Ishikawa (cell line): ENCODE measurements at regions not wholly inside any gene's neighbourhood (a gene's known extent, or its start where the extent isn't known, plus 50 kb on each side); places are given as distances from the start of the nearest gene placed in this dataset.
A peak's percentile ranks its signal among the peaks of the same experiment; 100 is the strongest.

Experiments used
- CEBPB ChIP-seq: IDR thresholded peaks from 2 replicates; pipeline ENCODE4 v1.6.1; 2012
- CREB1 ChIP-seq: IDR thresholded peaks from 2 replicates; pipeline ENCODE4 v1.6.1; 2012; ENCODE audit warnings: low read depth
- EGR1 ChIP-seq: IDR thresholded peaks from 2 replicates; pipeline ENCODE4 v1.6.1; 2012
- EP300 ChIP-seq: IDR thresholded peaks from 2 replicates; pipeline ENCODE4 v1.6.1; 2012; ENCODE audit warnings: borderline replicate concordance
- FOXM1 ChIP-seq: IDR thresholded peaks from 2 replicates; pipeline ENCODE4 v1.6.1; 2012; ENCODE audit warnings: low read depth, borderline replicate concordance
- NFIC ChIP-seq: IDR thresholded peaks from 2 replicates; pipeline ENCODE4 v1.6.1; 2012
- RAD21 ChIP-seq: IDR thresholded peaks from 2 replicates; pipeline ENCODE4 v1.6.1; 2012; ENCODE audit warnings: low read depth
- TAF1 ChIP-seq: IDR thresholded peaks from 2 replicates; pipeline ENCODE4 v1.6.1; 2012; ENCODE audit warnings: low read depth, mild to moderate bottlenecking
- TCF12 ChIP-seq: IDR thresholded peaks from 2 replicates; pipeline ENCODE4 v1.6.1; 2012; ENCODE audit warnings: low read depth
- TEAD4 ChIP-seq: IDR thresholded peaks from 2 replicates; pipeline ENCODE4 v1.6.1; 2012
- YY1 ChIP-seq: IDR thresholded peaks from 2 replicates; pipeline ENCODE4 v1.6.1; 2012; ENCODE audit warnings: low read depth
- ZBTB7A ChIP-seq: IDR thresholded peaks from 2 replicates; pipeline ENCODE4 v1.6.1; 2012; ENCODE audit warnings: low read depth
- TF ChIP-seq, protein P1 (sequence below): IDR thresholded peaks from 2 replicates; pipeline ENCODE4 v1.6.1; 2012; ENCODE audit warnings: low read depth, mild to moderate bottlenecking
- TF ChIP-seq, protein P2 (sequence below): IDR thresholded peaks from 2 replicates; pipeline ENCODE4 v1.6.1; 2012
- TF ChIP-seq, protein P3 (sequence below): IDR thresholded peaks from 2 replicates; pipeline ENCODE4 v1.6.1; 2012

DNA sequence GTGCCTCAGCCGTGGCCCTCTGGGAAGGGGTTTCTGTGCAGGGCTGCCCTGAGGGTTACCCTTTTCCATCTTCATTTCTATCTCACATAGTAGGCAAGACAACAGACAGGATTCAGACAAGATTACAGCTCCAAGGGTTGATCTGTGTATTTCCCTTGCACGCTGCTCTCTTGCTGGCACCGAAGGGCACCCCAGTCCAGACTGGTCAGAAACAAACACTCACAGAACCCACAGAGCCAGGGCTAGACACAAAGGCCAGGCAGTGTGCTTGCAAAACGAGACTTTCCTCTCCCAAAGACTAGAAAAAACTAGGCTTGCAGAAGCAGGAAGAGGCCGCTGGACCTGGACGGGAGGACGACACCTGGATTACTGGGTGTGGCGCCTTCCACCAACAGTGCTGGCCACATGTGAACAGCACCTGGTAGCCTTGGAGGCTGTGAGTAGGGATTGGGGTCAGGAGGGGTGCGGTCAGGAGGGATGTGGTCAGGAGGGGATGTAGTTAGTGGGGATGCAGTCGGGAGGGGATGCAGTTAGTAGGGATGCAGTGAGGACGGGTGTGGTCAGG is 96.8 kb downstream of the BDH1 start:
- no peak for TF ChIP-seq TAF1
- TF ChIP-seq EGR1, result no peak
- no peak for TF ChIP-seq ZBTB7A
- no peak for TF ChIP-seq EP300
- TF ChIP-seq, protein P1, sequence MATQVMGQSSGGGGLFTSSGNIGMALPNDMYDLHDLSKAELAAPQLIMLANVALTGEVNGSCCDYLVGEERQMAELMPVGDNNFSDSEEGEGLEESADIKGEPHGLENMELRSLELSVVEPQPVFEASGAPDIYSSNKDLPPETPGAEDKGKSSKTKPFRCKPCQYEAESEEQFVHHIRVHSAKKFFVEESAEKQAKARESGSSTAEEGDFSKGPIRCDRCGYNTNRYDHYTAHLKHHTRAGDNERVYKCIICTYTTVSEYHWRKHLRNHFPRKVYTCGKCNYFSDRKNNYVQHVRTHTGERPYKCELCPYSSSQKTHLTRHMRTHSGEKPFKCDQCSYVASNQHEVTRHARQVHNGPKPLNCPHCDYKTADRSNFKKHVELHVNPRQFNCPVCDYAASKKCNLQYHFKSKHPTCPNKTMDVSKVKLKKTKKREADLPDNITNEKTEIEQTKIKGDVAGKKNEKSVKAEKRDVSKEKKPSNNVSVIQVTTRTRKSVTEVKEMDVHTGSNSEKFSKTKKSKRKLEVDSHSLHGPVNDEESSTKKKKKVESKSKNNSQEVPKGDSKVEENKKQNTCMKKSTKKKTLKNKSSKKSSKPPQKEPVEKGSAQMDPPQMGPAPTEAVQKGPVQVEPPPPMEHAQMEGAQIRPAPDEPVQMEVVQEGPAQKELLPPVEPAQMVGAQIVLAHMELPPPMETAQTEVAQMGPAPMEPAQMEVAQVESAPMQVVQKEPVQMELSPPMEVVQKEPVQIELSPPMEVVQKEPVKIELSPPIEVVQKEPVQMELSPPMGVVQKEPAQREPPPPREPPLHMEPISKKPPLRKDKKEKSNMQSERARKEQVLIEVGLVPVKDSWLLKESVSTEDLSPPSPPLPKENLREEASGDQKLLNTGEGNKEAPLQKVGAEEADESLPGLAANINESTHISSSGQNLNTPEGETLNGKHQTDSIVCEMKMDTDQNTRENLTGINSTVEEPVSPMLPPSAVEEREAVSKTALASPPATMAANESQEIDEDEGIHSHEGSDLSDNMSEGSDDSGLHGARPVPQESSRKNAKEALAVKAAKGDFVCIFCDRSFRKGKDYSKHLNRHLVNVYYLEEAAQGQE, result no peak
- no peak for TF ChIP-seq FOXM1
- no peak for TF ChIP-seq CEBPB
- TF ChIP-seq, protein P2, sequence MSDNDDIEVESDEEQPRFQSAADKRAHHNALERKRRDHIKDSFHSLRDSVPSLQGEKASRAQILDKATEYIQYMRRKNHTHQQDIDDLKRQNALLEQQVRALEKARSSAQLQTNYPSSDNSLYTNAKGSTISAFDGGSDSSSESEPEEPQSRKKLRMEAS, result no peak
- no peak for TF ChIP-seq CREB1
- no peak for TF ChIP-seq RAD21

DNA sequence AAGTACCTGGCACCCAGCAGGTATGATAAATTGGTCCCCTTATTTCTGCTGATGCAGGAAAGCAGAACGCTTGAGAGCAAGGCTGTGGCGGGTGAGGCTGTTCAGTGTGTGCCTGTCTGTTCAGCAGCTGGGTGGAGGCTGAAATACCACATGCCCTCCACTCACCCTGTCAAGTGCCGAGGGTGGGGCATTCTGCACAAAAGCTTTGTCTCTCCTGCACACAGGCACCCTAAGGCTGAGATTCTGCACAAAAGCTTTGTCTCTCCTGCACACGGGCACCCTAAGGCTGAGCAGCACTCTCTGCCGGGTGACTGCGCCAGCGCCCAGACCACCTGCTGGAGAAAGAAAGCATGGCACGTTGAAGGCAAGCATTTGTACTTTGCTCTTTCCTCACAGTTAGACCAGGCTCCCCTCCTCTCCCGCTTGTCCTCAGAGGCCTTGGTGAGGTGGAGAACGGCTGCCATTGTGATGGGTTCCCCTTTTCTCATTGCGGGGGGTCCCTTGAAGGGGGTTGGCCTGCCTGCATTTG is 97.5 kb downstream of the BDH1 start:
- no peak for TF ChIP-seq EP300
- TF ChIP-seq, protein P2, result no peak
- no peak for TF ChIP-seq RAD21
- TF ChIP-seq FOXM1, result no peak
- TF ChIP-seq TEAD4, result no peak
- no peak for TF ChIP-seq ZBTB7A
- no peak for TF ChIP-seq CREB1
- TF ChIP-seq, protein P1, result no peak
- TF ChIP-seq TAF1, result no peak
- TF ChIP-seq, protein P3, sequence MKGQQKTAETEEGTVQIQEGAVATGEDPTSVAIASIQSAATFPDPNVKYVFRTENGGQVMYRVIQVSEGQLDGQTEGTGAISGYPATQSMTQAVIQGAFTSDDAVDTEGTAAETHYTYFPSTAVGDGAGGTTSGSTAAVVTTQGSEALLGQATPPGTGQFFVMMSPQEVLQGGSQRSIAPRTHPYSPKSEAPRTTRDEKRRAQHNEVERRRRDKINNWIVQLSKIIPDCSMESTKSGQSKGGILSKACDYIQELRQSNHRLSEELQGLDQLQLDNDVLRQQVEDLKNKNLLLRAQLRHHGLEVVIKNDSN, result no peak
- TF ChIP-seq TCF12, result no peak
- TF ChIP-seq EGR1, result no peak
- no peak for TF ChIP-seq NFIC
- no peak for TF ChIP-seq YY1
- TF ChIP-seq CEBPB, result no peak

DNA sequence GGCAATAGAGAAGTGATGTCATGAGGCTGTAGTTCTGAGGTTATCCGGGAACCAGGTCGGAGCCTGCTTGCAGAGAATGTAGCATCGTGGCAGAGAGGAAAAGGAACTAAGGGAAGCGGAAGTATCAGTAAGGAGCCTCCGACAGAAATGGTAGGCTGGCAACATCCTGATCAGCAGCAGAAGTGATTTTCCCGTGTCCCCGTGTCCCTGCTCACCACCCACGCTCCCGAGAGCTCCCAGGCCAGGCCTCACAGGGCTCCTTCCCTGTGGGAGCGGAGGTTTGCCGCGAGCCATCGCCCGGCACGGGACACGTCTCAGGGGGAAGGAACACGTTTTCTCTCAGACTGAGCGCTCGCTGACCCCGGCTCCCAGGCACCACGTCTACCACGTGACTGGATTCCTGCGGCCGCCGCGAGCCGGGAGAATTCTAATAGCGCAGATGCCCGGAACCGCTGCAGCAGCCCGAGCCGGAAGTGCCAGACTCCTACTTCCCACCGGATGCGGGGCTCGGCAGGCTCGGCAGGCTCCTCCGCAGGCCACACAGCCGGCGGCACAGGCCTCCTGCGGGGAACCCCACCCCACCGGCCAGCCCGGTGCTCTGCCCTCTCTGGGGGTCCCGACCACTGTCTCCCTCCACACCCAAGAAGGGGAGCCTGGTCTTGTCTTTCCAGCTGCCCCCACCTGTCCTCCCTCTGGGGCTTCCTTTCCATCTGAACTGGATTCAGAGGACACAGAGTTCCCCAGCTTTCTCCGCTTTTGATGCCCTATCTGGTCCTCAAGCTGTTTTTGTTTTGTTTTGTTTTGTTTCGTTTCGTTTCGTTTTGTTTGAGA is 99.3 kb downstream of the BDH1 start:
- TF ChIP-seq, protein P3, result peak; percentile 90
- TF ChIP-seq ZBTB7A (no peak), TCF12 (no peak; the same call in 1 of the 2 replicates), FOXM1 (no peak), NFIC (no peak), CREB1 (no peak), EP300 (no peak), TEAD4 (peak; percentile 54), RAD21 (no peak; the same call in 1 of the 2 replicates), YY1 (no peak), EGR1 (no peak), CEBPB (no peak), TAF1 (peak; percentile 51; the same call in 1 of the 2 replicates)
- TF ChIP-seq, protein P2, result peak; percentile 75
- TF ChIP-seq, protein P1, result no peak
